Right atrium auricular region (tissue), 2 donors: ENCODE measurements at regions not wholly inside any gene's neighbourhood (a gene's known extent, or its start where the extent isn't known, plus 50 kb on each side); places are given as distances from the start of the nearest gene placed in this dataset.

Source experiments
- DNase-seq: peaks from one replicate; pipeline ENCODE4 v3.0.0-alpha.2; 2019; ENCODE audit warnings: low spot score
- H3K27ac ChIP-seq, 2 donors: fragments of 200-600 bp; sonication (generic); 1 replicate in 1 of 2; 2 replicates in 1 of 2; pipeline ENCODE4 v1.5.1; 2016 to 2019
- H3K27me3 ChIP-seq, 2 donors: fragments of 200-600 bp; sonication (generic); one replicate each; pipeline versions ENCODE4 v1.5.1 to v1.6.0; 2017 to 2019
- H3K36me3 ChIP-seq: fragments of 200-600 bp; sonication (generic); one replicate; pipeline ENCODE4 v1.5.1; 2016
- H3K4me1 ChIP-seq, 2 donors: fragments of 200-600 bp; sonication (generic); one replicate each; pipeline versions ENCODE4 v1.5.1 to v1.6.0; 2017 to 2019
- H3K4me3 ChIP-seq, 2 donors: fragments of 200-600 bp; sonication (generic); 1 replicate in 1 of 2; 2 replicates in 1 of 2; pipeline ENCODE4 v1.5.1; 2017 to 2019; ENCODE audit warnings: mild to moderate bottlenecking in 1 of 2, moderate library complexity in 1 of 2
- H3K9me3 ChIP-seq, 2 donors: fragments of 200-600 bp; sonication (generic); one replicate each; pipeline ENCODE4 v1.5.1; 2019
- TF ChIP-seq, protein P1 (sequence below), 2 donors: fragments of 200-600 bp; sonication (generic); IDR thresholded peaks; one replicate each; pipeline ENCODE4 v1.5.1; 2019; ENCODE audit warnings: antibody characterized with exemption in 2 of 2

DNA sequence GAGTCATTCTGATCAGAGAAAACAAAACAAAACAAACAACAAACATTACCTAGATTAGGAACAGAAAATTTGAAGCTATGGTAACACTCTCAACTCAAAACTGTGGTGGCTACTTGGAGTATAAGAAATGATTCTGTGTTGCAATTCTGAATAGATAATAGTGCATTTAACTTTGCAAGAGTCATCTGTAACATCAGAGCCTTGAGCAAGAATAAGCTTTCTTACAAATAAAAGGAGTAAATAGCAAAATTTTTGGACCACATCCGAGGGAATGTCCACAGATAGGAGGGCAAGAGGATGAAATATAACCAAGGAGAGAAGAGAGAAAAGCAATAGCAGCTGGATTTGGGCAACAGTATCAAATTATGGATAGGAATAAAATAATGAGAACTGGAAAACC lies 1090.6 kb downstream of the SLC6A15 start:
- TF ChIP-seq, protein P1, sequence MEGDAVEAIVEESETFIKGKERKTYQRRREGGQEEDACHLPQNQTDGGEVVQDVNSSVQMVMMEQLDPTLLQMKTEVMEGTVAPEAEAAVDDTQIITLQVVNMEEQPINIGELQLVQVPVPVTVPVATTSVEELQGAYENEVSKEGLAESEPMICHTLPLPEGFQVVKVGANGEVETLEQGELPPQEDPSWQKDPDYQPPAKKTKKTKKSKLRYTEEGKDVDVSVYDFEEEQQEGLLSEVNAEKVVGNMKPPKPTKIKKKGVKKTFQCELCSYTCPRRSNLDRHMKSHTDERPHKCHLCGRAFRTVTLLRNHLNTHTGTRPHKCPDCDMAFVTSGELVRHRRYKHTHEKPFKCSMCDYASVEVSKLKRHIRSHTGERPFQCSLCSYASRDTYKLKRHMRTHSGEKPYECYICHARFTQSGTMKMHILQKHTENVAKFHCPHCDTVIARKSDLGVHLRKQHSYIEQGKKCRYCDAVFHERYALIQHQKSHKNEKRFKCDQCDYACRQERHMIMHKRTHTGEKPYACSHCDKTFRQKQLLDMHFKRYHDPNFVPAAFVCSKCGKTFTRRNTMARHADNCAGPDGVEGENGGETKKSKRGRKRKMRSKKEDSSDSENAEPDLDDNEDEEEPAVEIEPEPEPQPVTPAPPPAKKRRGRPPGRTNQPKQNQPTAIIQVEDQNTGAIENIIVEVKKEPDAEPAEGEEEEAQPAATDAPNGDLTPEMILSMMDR (IDR thresholded peaks at IDR 0.05): no peak
- H3K36me3 ChIP-seq: no peaks in the 10 kb centered on the region
- no peak overlapping the region for H3K4me3 ChIP-seq
- no peaks in the 10 kb centered on the region for H3K4me1 ChIP-seq
- no peaks in the 10 kb centered on the region for H3K9me3 ChIP-seq
- DNase-seq: no peak
- H3K27ac ChIP-seq: no peak overlapping the region
- no peaks in the 10 kb centered on the region for H3K27me3 ChIP-seq

DNA sequence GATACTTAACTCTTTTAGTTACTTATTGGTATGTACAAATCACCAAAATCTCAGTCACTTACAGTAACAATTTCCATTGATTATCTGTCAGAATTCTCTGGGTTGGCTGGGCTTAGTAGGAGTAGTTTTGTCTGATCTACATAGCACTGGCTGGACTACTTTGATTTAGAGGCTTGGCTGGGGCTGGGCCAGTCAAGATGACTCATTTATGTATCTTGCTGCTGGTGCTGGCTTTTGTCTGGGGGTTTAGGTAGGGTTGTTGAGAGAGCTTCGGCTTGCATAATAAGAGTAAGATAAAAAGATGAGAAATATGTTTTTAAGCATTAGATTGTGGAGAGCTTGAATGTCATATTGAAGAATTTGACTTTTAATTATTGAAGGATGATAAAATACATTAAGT lies 1093.7 kb downstream of the SLC6A15 start:
- Histone ChIP-seq H3K4me3 (no peak overlapping the region), H3K4me1 (no peaks in the 10 kb centered on the region), H3K36me3 (no peaks in the 10 kb centered on the region), H3K27me3 (no peaks in the 10 kb centered on the region), H3K27ac (no peak overlapping the region), H3K9me3 (no peaks in the 10 kb centered on the region)
- no peak for DNase-seq
- TF ChIP-seq, protein P1 (IDR thresholded peaks at IDR 0.05): no peak

DNA sequence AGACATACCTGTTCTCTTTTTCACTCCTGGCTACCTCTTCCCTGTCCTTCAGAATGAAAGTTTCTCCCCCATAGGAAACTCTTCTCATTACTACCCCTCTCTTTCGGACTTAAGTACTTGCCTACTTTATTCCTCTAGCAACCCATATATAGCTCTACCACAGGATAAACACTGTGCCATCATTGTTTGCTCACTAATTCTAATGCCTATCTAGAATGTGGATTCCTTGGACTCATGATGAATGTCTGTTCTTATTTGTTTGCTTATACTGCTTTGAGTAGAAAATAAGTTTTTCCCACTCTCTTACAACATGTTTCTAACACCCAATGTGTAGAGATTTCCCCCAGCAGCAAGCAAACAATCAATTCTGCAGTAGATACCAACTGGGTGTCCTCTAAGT lies 1094.9 kb downstream of the SLC6A15 start:
- DNase-seq: no peak
- no peaks in the 10 kb centered on the region for H3K27me3 ChIP-seq
- no peak overlapping the region for H3K27ac ChIP-seq
- H3K36me3 ChIP-seq: no peaks in the 10 kb centered on the region
- H3K9me3 ChIP-seq: no peaks in the 10 kb centered on the region
- H3K4me3 ChIP-seq: no peak overlapping the region
- H3K4me1 ChIP-seq: no peaks in the 10 kb centered on the region
- TF ChIP-seq, protein P1 (IDR thresholded peaks at IDR 0.05): no peak

DNA sequence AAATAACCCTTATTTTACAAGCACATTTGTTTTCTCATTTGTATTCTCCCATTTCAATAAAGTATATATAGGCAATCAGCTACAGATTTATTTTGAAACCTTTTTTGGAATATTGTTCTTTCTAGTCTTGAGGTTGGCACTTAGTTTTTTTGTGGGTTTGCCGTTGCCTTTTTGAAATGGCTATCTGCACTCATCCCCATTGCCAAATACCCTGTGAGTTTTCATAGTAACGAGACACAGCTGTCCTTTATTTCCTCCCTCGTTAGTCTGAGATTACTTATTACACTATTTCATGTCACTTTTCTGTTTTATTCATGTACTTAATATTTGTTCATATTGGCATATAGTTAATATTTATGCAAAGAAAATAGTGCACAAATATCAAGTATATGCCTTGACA lies 1104.0 kb downstream of the SLC6A15 start:
- Histone ChIP-seq H3K27me3 (no peaks in the 10 kb centered on the region), H3K4me3 (no peak overlapping the region), H3K27ac (no peak overlapping the region), H3K9me3 (no peaks in the 10 kb centered on the region), H3K4me1 (no peaks in the 10 kb centered on the region), H3K36me3 (no peaks in the 10 kb centered on the region)
- TF ChIP-seq, protein P1 (IDR thresholded peaks at IDR 0.05): no peak
- DNase-seq: no peak

DNA sequence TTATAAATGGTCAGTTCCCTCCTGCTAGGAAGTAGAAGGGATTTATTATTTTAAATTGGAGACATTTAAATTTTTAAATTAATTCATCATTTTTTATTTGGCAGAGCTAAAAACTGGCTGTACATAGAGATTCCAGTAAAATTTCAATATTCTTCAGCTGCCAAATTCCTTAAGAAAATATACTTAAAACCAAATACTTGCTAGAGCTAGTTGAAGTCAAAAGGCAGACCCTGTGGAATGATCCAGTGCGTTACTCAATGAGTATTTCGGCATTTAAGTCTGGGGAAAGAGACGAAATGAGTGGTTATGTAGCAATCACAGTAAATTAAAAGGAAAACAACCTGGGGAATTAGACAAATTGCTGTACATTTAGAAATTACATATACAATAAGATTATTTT lies 1104.7 kb downstream of the SLC6A15 start:
- Histone ChIP-seq H3K4me1 (no peaks in the 10 kb centered on the region), H3K36me3 (no peaks in the 10 kb centered on the region), H3K4me3 (no peak overlapping the region), H3K27ac (no peak overlapping the region), H3K27me3 (no peaks in the 10 kb centered on the region), H3K9me3 (no peaks in the 10 kb centered on the region)
- TF ChIP-seq, protein P1 (IDR thresholded peaks at IDR 0.05): no peak
- no peak for DNase-seq

DNA sequence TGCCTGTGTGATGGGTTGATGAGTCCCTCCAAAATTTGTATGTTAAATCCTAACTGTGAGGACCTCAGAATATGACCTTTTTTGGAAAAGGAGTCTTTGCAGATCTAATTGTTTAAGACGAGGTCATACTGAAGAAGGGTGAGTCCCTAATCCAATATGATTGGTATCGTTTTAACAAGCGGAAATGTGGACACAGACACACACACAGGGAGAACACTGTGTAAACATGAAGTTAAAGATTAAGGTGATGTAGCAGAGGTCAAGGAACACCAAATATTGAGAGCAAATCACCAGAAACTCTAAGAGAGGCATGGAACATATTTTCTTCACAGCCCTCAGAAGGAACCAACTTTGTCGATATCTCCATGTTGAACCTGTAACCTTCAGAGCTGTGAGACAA lies 1106.7 kb downstream of the SLC6A15 start:
- no peaks in the 10 kb centered on the region for H3K4me1 ChIP-seq
- DNase-seq: no peak
- H3K36me3 ChIP-seq: no peaks in the 10 kb centered on the region
- no peaks in the 10 kb centered on the region for H3K27me3 ChIP-seq
- H3K4me3 ChIP-seq: no peak overlapping the region
- H3K9me3 ChIP-seq: no peaks in the 10 kb centered on the region
- TF ChIP-seq, protein P1 (IDR thresholded peaks at IDR 0.05): no peak
- no peak overlapping the region for H3K27ac ChIP-seq
